ENCODE measurements at regions not wholly inside any gene's neighbourhood (a gene's known extent, or its start where the extent isn't known, plus 50 kb on each side); places are given as distances from the start of the nearest gene placed in this dataset.

DNA sequence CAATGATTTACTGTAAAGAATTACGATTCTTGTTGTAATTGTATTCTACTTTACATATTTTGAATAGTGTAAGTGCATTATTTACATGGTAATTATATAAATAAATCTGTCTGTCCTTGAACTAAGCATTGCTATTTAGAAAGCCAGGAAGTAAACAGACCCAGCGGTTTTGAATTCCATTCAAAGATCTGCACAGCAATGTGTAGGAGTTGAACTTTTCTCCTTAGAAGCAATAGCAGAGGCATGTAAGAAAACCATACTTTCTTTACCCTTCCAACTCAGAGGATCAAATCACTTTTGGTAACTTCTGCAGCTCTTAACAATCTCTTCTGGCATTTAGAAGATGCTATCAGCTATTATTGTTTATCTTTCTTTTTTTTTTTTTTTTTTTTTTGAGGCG, 109.2 kb upstream of the VRK2 start:
- no peaks in the 10 kb centered on the region for H3K4me1 ChIP-seq
- ATAC-seq, result no peak
- DNase-seq, result no peak

DNA sequence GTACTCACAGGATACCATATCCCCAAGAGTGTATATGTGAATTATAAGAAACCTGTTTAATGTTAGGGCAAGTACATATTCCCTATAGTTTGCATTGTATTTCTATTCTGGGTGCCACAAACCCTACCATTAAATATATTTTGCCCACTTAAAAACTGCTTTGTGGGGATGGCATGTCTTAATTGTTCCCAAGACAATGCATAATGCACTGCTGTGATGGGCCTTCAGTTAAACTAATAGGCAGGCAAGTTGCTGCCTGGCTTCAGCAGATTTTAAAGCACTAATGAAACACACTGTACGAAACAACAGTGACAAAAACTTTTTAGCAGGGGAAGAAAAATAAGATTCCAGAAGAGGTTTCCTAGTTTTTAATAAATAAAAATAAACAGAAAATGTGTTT, 104.8 kb upstream of the VRK2 start:
- intact Hi-C loops (cut with DNase I), result no loop called here
- H3K4me3 ChIP-seq, result no peak overlapping the region
- H3K27ac ChIP-seq, result no peak overlapping the region
- TF ChIP-seq POLR2A (IDR thresholded peaks at IDR 0.05), result no peak
- TF ChIP-seq, protein P1, sequence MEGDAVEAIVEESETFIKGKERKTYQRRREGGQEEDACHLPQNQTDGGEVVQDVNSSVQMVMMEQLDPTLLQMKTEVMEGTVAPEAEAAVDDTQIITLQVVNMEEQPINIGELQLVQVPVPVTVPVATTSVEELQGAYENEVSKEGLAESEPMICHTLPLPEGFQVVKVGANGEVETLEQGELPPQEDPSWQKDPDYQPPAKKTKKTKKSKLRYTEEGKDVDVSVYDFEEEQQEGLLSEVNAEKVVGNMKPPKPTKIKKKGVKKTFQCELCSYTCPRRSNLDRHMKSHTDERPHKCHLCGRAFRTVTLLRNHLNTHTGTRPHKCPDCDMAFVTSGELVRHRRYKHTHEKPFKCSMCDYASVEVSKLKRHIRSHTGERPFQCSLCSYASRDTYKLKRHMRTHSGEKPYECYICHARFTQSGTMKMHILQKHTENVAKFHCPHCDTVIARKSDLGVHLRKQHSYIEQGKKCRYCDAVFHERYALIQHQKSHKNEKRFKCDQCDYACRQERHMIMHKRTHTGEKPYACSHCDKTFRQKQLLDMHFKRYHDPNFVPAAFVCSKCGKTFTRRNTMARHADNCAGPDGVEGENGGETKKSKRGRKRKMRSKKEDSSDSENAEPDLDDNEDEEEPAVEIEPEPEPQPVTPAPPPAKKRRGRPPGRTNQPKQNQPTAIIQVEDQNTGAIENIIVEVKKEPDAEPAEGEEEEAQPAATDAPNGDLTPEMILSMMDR (IDR thresholded peaks at IDR 0.05), result no peak
- no peaks in the 10 kb centered on the region for H3K4me1 ChIP-seq
- 93% methylated on average over 1 of the region's 1 CpG for WGBS (ENCODE audit: insufficient coverage, low coverage, low lambda C conversion rate, missing lambda C conversion rate)
- H3K36me3 ChIP-seq, result no peaks in the 10 kb centered on the region
- no peak for ATAC-seq
- no peaks in the 10 kb centered on the region for H3K9me3 ChIP-seq
- H3K27me3 ChIP-seq, result no peaks in the 10 kb centered on the region
- DNase-seq, result no peak

More for the DNA sequence above, 109.2 kb upstream of the VRK2 start:
- Histone ChIP-seq H3K9me3 (peaks cover 0 to 4% (median 0%) of the 10 kb centered on the region in 4 donors), H3K27me3 (no peaks in the 10 kb centered on the region), H3K4me3 (no peak overlapping the region), H3K36me3 (no peaks in the 10 kb centered on the region), H3K27ac (no peak overlapping the region)
- no peak for TF ChIP-seq POLR2A (IDR thresholded peaks at IDR 0.05)
- TF ChIP-seq, protein P1 (IDR thresholded peaks at IDR 0.05), result no peak
- intact Hi-C loops (cut with DNase I), result no loop called here
- whole genome bisulfite sequencing (ENCODE audit: insufficient coverage, low coverage, low lambda C conversion rate, missing lambda C conversion rate), result 71% methylated on average over 2 of the region's 3 CpGs

DNA sequence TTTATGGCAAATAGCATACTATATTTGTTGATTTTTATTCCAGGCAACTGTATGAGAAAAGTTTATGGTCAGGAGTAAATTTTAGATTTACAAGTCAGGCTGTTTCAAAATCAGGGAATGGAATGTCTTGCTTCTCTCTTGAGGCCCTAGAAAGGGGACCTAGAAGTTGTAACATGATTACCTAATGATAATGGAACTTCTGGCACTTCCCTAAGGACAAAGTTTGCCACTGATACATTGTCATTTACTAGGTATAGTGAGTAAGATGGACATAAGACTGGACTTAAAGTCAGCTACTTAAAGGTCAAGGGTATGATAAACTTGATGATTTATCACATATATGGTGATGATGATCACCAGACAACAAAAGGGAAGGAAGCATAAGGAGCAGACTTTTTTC, 103.3 kb upstream of the VRK2 start:
- Histone ChIP-seq H3K4me1 (no peaks in the 10 kb centered on the region), H3K4me3 (no peak overlapping the region), H3K27me3 (no peaks in the 10 kb centered on the region), H3K36me3 (no peaks in the 10 kb centered on the region), H3K27ac (no peak overlapping the region), H3K9me3 (no peaks in the 10 kb centered on the region)
- ATAC-seq (no peak), DNase-seq (no peak)
- intact Hi-C loops (cut with DNase I), result no loop called here
- TF ChIP-seq, protein P1 (IDR thresholded peaks at IDR 0.05), result no peak
- no peak for TF ChIP-seq POLR2A (IDR thresholded peaks at IDR 0.05)

DNA sequence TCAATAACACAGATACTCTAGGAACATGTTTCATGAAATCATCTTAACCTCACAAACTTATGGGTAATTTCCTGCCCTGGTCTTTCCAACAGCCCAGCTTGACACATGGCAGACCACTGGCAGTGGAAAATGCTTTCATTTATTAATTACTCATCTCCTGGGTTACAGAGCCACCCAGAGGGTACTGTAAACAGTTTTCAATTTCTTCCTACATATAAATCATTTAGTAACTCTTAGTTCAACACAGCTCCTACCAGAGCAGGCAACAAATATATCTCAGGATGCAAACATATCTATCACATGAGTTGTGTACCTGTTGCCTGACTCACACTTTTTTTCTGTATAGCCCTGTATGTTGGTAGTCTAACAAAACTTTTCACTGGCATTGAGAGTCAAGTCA, 99.2 kb upstream of the VRK2 start:
- Histone ChIP-seq H3K9me3 (no peaks in the 10 kb centered on the region), H3K4me1 (no peaks in the 10 kb centered on the region), H3K4me3 (no peak overlapping the region), H3K27me3 (no peaks in the 10 kb centered on the region), H3K27ac (no peak overlapping the region), H3K36me3 (no peaks in the 10 kb centered on the region)
- TF ChIP-seq, protein P1 (IDR thresholded peaks at IDR 0.05), result no peak
- no peak for TF ChIP-seq POLR2A (IDR thresholded peaks at IDR 0.05)
- DNase-seq (no peak), ATAC-seq (no peak)
- intact Hi-C loops (cut with DNase I), result no loop called here

DNA sequence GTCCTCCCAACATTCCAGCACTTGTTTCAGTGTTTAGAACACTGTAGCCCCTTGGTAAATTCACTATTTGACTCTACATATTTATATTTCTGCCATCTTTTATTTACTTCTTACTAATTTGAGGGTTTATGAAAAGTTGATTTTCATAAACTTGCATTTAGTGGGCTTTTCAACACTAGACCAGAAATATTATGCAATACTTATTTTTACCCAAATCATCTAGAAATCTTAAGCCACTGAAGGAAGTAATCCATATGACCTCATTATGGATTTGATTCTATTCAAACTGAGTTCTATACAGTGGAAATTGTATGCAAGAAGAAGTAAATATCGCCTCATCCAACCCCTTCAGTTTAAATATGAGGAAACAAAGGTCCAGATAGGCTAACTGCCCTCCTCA, 92.6 kb upstream of the VRK2 start:
- Histone ChIP-seq H3K4me3 (no peak overlapping the region), H3K27me3 (no peaks in the 10 kb centered on the region), H3K27ac (no peak overlapping the region), H3K36me3 (no peaks in the 10 kb centered on the region), H3K4me1 (no peaks in the 10 kb centered on the region), H3K9me3 (no peaks in the 10 kb centered on the region)
- intact Hi-C loops (cut with DNase I), result no loop called here
- no peak for TF ChIP-seq POLR2A (IDR thresholded peaks at IDR 0.05)
- TF ChIP-seq, protein P1 (IDR thresholded peaks at IDR 0.05), result no peak
- no peak for ATAC-seq
- no peak for DNase-seq
- 88% methylated on average over 1 of the region's 1 CpG for WGBS (ENCODE audit: insufficient coverage, low coverage, low lambda C conversion rate, missing lambda C conversion rate)
